GM12891 (cell line): ENCODE measurements at regions not wholly inside any gene's neighbourhood (a gene's known extent, or its start where the extent isn't known, plus 50 kb on each side); places are given as distances from the start of the nearest gene placed in this dataset.

Experiments
- DNase-seq: peaks from one replicate; pipeline ENCODE4 v3.0.0; 2011; ENCODE audit warnings: low spot score; ENCODE audit not compliant: insufficient read length
- FAIRE-seq: peaks from 2 replicates; lab custom pipeline; 2011; peaks lifted over from hg19 to GRCh38; lab: Jason Lieb, UNC
- PAX5 ChIP-seq: IDR thresholded peaks from 2 replicates; pipeline ENCODE4 v1.6.1; 2011; ENCODE audit warnings: low read length, moderate library complexity, mild to moderate bottlenecking; ENCODE audit not compliant: insufficient read depth, severe bottlenecking
- POLR2A ChIP-seq: IDR thresholded peaks from 2 replicates; pipeline ENCODE4 v1.6.1; 2011; ENCODE audit warnings: low read depth, low read length, control low read depth
- POLR2AphosphoS5 ChIP-seq: IDR thresholded peaks from 2 replicates; pipeline ENCODE4 v1.6.1; 2011; ENCODE audit warnings: low read depth, low read length, control low read depth
- POU2F2 ChIP-seq: IDR thresholded peaks from 2 replicates; pipeline ENCODE4 v1.6.1; 2011; ENCODE audit warnings: low read depth, mild to moderate bottlenecking, control low read depth, low read length, moderate library complexity
- SPI1 ChIP-seq: IDR thresholded peaks from 2 replicates; pipeline ENCODE4 v1.6.1; 2011; ENCODE audit warnings: low read depth, low read length, control low read depth
- TAF1 ChIP-seq: IDR thresholded peaks from 2 replicates; pipeline ENCODE4 v1.6.1; 2011; ENCODE audit warnings: low read depth, low read length, control low read depth

- TF ChIP-seq POLR2AphosphoS5, result no peak
- no peak for TF ChIP-seq POLR2A
- TF ChIP-seq PAX5, result no peak
- TF ChIP-seq SPI1, result no peak
- no peak for TF ChIP-seq POU2F2
- FAIRE-seq (no peak), DNase-seq (no peak)
These were observed 197.2 kb downstream of the CYP26B1 start for GRCh38 chr2:71950256-71951082.

DNA sequence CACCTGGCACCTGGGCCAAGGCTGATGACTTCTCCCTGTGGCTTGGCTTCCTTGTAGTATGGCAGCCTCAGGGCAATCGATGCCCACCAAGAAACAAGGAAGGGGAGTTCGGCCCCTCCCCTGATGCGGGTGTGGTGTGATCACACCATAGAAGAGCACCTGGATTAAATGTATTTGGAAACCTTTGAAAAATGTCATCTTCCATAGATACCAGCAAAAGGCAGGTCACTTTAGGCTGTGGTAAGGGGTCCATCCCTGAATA is 198.2 kb downstream of the CYP26B1 start:
- FAIRE-seq, result no peak
- no peak for DNase-seq
- TF ChIP-seq PAX5 (no peak), TAF1 (no peak), POLR2A (no peak), POLR2AphosphoS5 (no peak), POU2F2 (no peak), SPI1 (no peak)

GRCh38 chr2:71948781-71949536 is 198.7 kb downstream of the CYP26B1 start:
- no peak for TF ChIP-seq POU2F2
- no peak for TF ChIP-seq POLR2AphosphoS5
- TF ChIP-seq TAF1, result no peak
- TF ChIP-seq POLR2A, result no peak
- TF ChIP-seq PAX5, result no peak
- no peak for TF ChIP-seq SPI1
- FAIRE-seq (no peak), DNase-seq (no peak)

- DNase-seq (no peak), FAIRE-seq (no peak)
- TF ChIP-seq POLR2AphosphoS5, result no peak
- TF ChIP-seq TAF1, result no peak
- TF ChIP-seq SPI1, result no peak
- no peak for TF ChIP-seq PAX5
- no peak for TF ChIP-seq POU2F2
- TF ChIP-seq POLR2A, result no peak
These were observed 199.9 kb downstream of the CYP26B1 start for GRCh38 chr2:71947809-71948208.

GRCh38 chr2:71945603-71945959 is 202.1 kb downstream of the CYP26B1 start:
- TF ChIP-seq POU2F2 (no peak), POLR2A (no peak), SPI1 (no peak)
- FAIRE-seq (no peak), DNase-seq (no peak)

- DNase-seq (no peak), FAIRE-seq (no peak)
- TF ChIP-seq POLR2AphosphoS5 (no peak), POU2F2 (no peak), PAX5 (no peak), POLR2A (no peak), SPI1 (no peak), TAF1 (no peak)
These were observed 202.7 kb downstream of the CYP26B1 start for GRCh38 chr2:71944806-71945602.

- DNase-seq (no peak), FAIRE-seq (no peak)
- TF ChIP-seq SPI1 (no peak), POLR2AphosphoS5 (no peak), POU2F2 (no peak), TAF1 (no peak), POLR2A (no peak), PAX5 (no peak)
These were observed 203.5 kb downstream of the CYP26B1 start for GRCh38 chr2:71944183-71944550.

GRCh38 chr2:71943238-71944182 is 204.2 kb downstream of the CYP26B1 start:
- TF ChIP-seq POU2F2 (no peak), TAF1 (no peak)
- DNase-seq, result no peak
- FAIRE-seq, result no peak
